ENCODE measurements at regions not wholly inside any gene's neighbourhood (a gene's known extent, or its start where the extent isn't known, plus 50 kb on each side); places are given as distances from the start of the nearest gene placed in this dataset.

GRCh38 chr6:113102761-113103160 lies 754.4 kb upstream of the MARCKS start:
- Histone ChIP-seq H3K4me3 (no peak overlapping the region), H3K9me3 (no peaks in the 10 kb centered on the region), H3K27me3 (no peaks in the 10 kb centered on the region), H3K36me3 (no peaks in the 10 kb centered on the region), H3K27ac (no peak overlapping the region), H3K9ac (ENCODE audit: low read depth in 2 of 2, low read length in 2 of 2) (no peak overlapping the region), H3K4me1 (no peaks in the 10 kb centered on the region)
- TF ChIP-seq CTCF (IDR thresholded peaks at IDR 0.05) = no peak
- intact Hi-C loops (cut with DNase I) = no loop called here
- no peak for DNase-seq

- no peak for DNase-seq
- Histone ChIP-seq H3K4me3 (no peak overlapping the region), H3K4me1 (no peaks in the 10 kb centered on the region), H3K9ac (ENCODE audit: low read depth in 2 of 2, low read length in 2 of 2) (no peak overlapping the region), H3K27ac (no peak overlapping the region), H3K9me3 (no peaks in the 10 kb centered on the region), H3K27me3 (no peaks in the 10 kb centered on the region), H3K36me3 (no peaks in the 10 kb centered on the region)
- intact Hi-C loops (cut with DNase I) = no loop called here
- TF ChIP-seq CTCF (IDR thresholded peaks at IDR 0.05) = no peak
These were observed 753.3 kb upstream of the MARCKS start for GRCh38 chr6:113103634-113104361.

- Histone ChIP-seq H3K27me3 (no peaks in the 10 kb centered on the region), H3K9ac (ENCODE audit: low read depth in 2 of 2, low read length in 2 of 2) (no peak overlapping the region), H3K27ac (no peak overlapping the region), H3K4me1 (no peaks in the 10 kb centered on the region), H3K9me3 (no peaks in the 10 kb centered on the region), H3K36me3 (no peaks in the 10 kb centered on the region), H3K4me3 (no peak overlapping the region)
- no peak for DNase-seq
- TF ChIP-seq CTCF (IDR thresholded peaks at IDR 0.05) = no peak
- intact Hi-C loops (cut with DNase I) = no loop called here
These were observed 752.6 kb upstream of the MARCKS start for GRCh38 chr6:113104541-113104940.

- no peak overlapping the region for H3K4me3 ChIP-seq
- no peak overlapping the region for H3K9ac ChIP-seq (ENCODE audit: low read depth in 2 of 2, low read length in 2 of 2)
- H3K36me3 ChIP-seq = no peaks in the 10 kb centered on the region
- no peak overlapping the region for H3K27ac ChIP-seq
- no peak for DNase-seq
- no peaks in the 10 kb centered on the region for H3K27me3 ChIP-seq
- TF ChIP-seq CTCF (IDR thresholded peaks at IDR 0.05) = no peak
- no peaks in the 10 kb centered on the region for H3K9me3 ChIP-seq
- no peaks in the 10 kb centered on the region for H3K4me1 ChIP-seq
- intact Hi-C loops (cut with DNase I) = no loop called here
These were observed 752.2 kb upstream of the MARCKS start for GRCh38 chr6:113104951-113105350.

GRCh38 chr6:113110211-113110610 lies 746.9 kb upstream of the MARCKS start:
- intact Hi-C loops (cut with DNase I) = no loop called here
- Histone ChIP-seq H3K27me3 (no peaks in the 10 kb centered on the region), H3K4me3 (no peak overlapping the region), H3K27ac (no peak overlapping the region), H3K36me3 (no peaks in the 10 kb centered on the region), H3K4me1 (no peaks in the 10 kb centered on the region), H3K9me3 (no peaks in the 10 kb centered on the region), H3K9ac (ENCODE audit: low read depth in 2 of 2, low read length in 2 of 2) (no peak overlapping the region)
- TF ChIP-seq CTCF (IDR thresholded peaks at IDR 0.05) = no peak
- no peak for DNase-seq
